Small intestine (tissue), 7 donors: ENCODE measurements at regions not wholly inside any gene's neighbourhood (a gene's known extent, or its start where the extent isn't known, plus 50 kb on each side); places are given as distances from the start of the nearest gene placed in this dataset.

Experiments used
- DNase-seq, 2 donors: peaks; one replicate each; pipeline versions ENCODE4 v3.0.0 to v3.0.0-alpha.2; 2013
- FAIRE-seq: peaks from 2 replicates; lab custom pipeline; 2012; peaks lifted over from hg19 to GRCh38; lab: Jason Lieb, UNC
- H3K27ac ChIP-seq, 3 donors: one replicate each; pipeline ENCODE4 v1.5.1; 2013; ENCODE audit warnings: low read length in 2 of 3, mild to moderate bottlenecking in 2 of 3, control low read depth in 1 of 3, inconsistent platforms in 1 of 3, low read depth in 1 of 3, moderate library complexity in 1 of 3
- H3K27me3 ChIP-seq, 3 donors: one replicate each; pipeline ENCODE4 v1.6.1; 2013; ENCODE audit warnings: low read length in 3 of 3, inconsistent platforms in 1 of 3; ENCODE audit not compliant: control insufficient read depth in 3 of 3, insufficient read depth in 3 of 3
- H3K36me3 ChIP-seq, 3 donors: one replicate each; pipeline ENCODE4 v1.6.1; 2013; ENCODE audit warnings: low read length in 3 of 3, inconsistent platforms in 1 of 3, low read depth in 1 of 3, mild to moderate bottlenecking in 1 of 3, moderate library complexity in 1 of 3; ENCODE audit not compliant: control insufficient read depth in 3 of 3, insufficient read depth in 2 of 3
- H3K4me1 ChIP-seq, 3 donors: one replicate each; pipeline ENCODE4 v1.6.1; 2013; ENCODE audit warnings: low read length in 2 of 3, inconsistent platforms in 1 of 3, low read depth in 1 of 3, mild to moderate bottlenecking in 1 of 3, moderate library complexity in 1 of 3; ENCODE audit not compliant: control insufficient read depth in 3 of 3, insufficient read depth in 2 of 3
- H3K4me3 ChIP-seq, 3 donors: one replicate each; pipeline ENCODE4 v1.5.1; 2013; ENCODE audit warnings: low read length in 3 of 3, control low read depth in 1 of 3, inconsistent platforms in 1 of 3, low read depth in 1 of 3, mild to moderate bottlenecking in 1 of 3, moderate library complexity in 1 of 3
- H3K9me3 ChIP-seq, 2 donors: one replicate each; pipeline ENCODE4 v1.6.1; 2013; ENCODE audit warnings: low read depth in 1 of 2, low read length in 1 of 2; ENCODE audit not compliant: control insufficient read depth in 2 of 2, insufficient read depth in 1 of 2
- WGBS, 3 donors: extraction: QIAGEN DNeasy Blood & Tissue Kit; methylation state at CpG; one replicate each; pipeline ENCODE4 v1.1.7; 2013; 5-methylcytosine and 5-hydroxymethylcytosine counted together
- donor health status: healthy with polysubstance abuse.
- donor health status: control.
- donor health status: control.
- donor health status: Bipolar disorder and iron deficiency.
- donor health status: healthy.

DNA sequence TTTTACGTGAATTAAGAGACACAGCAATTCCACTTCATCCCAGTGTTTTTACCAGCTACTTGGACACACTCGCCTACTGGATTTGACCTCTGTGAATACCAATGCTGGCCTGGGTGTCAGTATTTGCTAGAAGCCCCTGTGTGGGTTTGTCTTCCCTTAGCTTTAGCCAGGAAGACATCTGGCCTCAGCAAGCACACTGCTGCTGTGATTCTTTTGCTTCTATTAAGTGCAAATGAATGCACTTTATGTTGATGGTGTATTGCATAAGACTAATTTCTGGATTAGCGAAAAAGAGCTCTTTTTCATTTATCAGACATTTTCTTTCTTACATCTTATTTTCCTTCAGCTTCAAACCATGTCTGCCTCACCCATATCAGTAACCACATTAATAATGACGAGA lies 140.0 kb downstream of the CHRM3 start:
- Histone ChIP-seq H3K36me3 (no peaks in the 10 kb centered on the region), H3K27me3 (no peaks in the 10 kb centered on the region), H3K4me3 (no peak overlapping the region), H3K4me1 (no peaks in the 10 kb centered on the region), H3K9me3 (no peaks in the 10 kb centered on the region), H3K27ac (no peak overlapping the region)
- no peak for FAIRE-seq
- WGBS, 3 donors: 86 to 93% (median 86%) methylated on average over 4 of the region's 4 CpGs
- DNase-seq: no peak

- WGBS, 3 donors: 82 to 96% (median 90%) methylated on average over 3 of the region's 3 CpGs
- no peaks in the 10 kb centered on the region for H3K9me3 ChIP-seq
- no peaks in the 10 kb centered on the region for H3K4me1 ChIP-seq
- no peaks in the 10 kb centered on the region for H3K36me3 ChIP-seq
- no peak for DNase-seq
- no peaks in the 10 kb centered on the region for H3K27me3 ChIP-seq
- FAIRE-seq: no peak
- no peak overlapping the region for H3K4me3 ChIP-seq
- H3K27ac ChIP-seq: no peak overlapping the region
These were observed 140.8 kb downstream of the CHRM3 start for GRCh38 chr1:239527051-239527693.

DNA sequence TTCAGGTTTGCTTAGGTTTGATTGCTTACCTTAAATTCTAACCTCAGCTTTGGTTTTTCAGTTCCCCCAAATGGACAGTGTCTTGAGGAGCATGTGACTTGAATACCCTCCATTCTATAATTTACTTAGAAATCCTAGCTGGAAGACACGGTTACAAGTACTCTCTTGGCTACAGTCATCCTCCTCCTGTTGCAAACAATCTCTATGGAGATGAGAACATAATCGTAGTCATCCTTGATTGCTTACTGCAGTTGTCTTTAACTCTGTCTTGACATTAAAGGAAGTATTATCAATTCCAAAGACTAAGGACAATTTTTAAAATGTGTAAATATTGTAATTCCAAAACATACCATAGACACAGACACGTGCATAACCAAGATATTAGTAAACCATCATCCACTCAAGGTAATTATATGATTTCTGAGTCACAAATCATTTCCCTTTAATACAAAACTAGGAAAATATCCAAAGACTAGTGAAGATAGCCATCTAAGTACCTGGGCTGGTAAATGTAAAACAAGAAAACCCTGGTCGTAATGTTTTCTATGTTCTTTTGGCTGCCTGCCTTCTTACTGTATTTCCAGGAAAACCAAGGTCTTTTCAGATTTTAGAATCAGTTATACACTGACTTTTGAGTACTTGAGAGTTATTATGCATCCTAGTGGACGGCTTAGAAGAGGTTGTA lies 149.9 kb downstream of the CHRM3 start:
- H3K4me1 ChIP-seq: no peaks in the 10 kb centered on the region
- H3K4me3 ChIP-seq: no peak overlapping the region
- DNase-seq: no peak
- FAIRE-seq: no peak
- 65 to 83% (median 75%) methylated on average over 5 of the region's 5 CpGs for WGBS, 3 donors
- H3K27ac ChIP-seq: no peak overlapping the region
- no peaks in the 10 kb centered on the region for H3K36me3 ChIP-seq
- H3K27me3 ChIP-seq: no peaks in the 10 kb centered on the region
- no peaks in the 10 kb centered on the region for H3K9me3 ChIP-seq

- Histone ChIP-seq H3K4me3 (no peak overlapping the region), H3K4me1 (no peaks in the 10 kb centered on the region), H3K36me3 (no peaks in the 10 kb centered on the region), H3K27ac (no peak overlapping the region), H3K27me3 (no peaks in the 10 kb centered on the region), H3K9me3 (no peaks in the 10 kb centered on the region)
- no peak for FAIRE-seq
- 47 to 53% (median 50%) methylated on average over 3 of the region's 3 CpGs for WGBS, 3 donors
- peak in 1 of 2 donors; percentile 21 for DNase-seq
These were observed 151.4 kb downstream of the CHRM3 start for GRCh38 chr1:239537795-239538194.

DNA sequence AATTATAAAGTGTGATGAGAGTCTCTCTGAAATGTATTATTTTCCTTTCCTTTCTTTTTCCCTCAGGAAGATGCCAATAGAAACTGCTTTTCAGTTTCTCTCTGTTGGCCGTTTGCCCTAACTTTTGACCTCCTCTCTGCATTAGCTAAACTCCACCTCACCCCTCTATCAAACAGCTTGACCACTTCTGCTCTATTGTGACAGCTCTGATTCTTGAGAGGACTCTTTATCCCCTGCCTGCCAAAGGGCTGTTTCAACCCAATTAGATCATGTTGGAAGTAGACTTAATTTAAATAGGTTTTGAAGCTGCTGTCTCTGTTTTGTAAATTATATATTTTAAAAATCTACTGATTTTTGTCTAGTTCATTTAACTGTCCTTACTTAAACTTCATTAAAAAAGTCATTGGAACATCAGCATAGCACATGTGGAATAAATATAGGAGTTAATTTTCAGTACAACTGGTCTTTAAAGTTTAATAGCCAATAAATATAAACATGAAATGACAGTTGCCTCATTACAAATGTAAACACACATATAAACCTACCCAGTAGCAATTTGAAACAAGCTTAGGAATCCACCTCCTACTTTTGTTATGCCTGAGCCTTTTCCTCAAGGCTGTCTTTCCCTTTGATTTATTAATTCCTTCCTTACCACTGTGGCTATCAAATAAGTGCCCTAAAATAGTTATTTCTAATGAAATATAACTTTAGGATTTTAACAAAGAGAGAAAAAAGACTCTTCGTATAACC lies 152.0 kb downstream of the CHRM3 start:
- WGBS, 3 donors: 48 to 66% (median 59%) methylated on average over 2 of the region's 2 CpGs
- Histone ChIP-seq H3K27ac (no peak overlapping the region), H3K9me3 (no peaks in the 10 kb centered on the region), H3K27me3 (no peaks in the 10 kb centered on the region), H3K4me1 (no peaks in the 10 kb centered on the region), H3K36me3 (no peaks in the 10 kb centered on the region), H3K4me3 (no peak overlapping the region)
- DNase-seq: no peak
- FAIRE-seq: no peak

DNA sequence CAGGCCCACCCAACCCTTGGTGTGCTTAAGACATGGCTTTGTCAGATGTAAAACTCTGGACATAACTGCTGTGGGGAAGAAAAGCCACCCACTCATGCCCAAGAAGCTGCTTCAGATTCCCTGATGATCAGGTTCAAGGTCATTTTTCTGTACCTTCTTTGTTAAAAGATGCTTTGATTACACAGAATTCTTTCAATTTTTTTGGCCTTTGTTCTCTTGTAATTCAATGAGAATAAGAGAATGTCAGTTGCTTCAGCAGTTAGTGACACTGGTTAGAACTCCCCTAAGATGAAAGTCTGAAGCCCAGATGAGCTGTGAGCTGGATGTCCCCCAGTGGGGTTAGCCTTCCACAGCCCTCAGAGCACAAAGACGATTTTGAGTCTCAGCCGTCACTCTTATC lies 152.7 kb downstream of the CHRM3 start:
- DNase-seq: no peak
- H3K4me1 ChIP-seq: no peaks in the 10 kb centered on the region
- no peaks in the 10 kb centered on the region for H3K9me3 ChIP-seq
- no peaks in the 10 kb centered on the region for H3K27me3 ChIP-seq
- no peaks in the 10 kb centered on the region for H3K36me3 ChIP-seq
- no peak overlapping the region for H3K27ac ChIP-seq
- FAIRE-seq: no peak
- no peak overlapping the region for H3K4me3 ChIP-seq
- 83 to 93% (median 84%) methylated on average over 2 of the region's 2 CpGs for WGBS, 3 donors

GRCh38 chr1:239539812-239540211 lies 153.4 kb downstream of the CHRM3 start:
- FAIRE-seq: no peak
- no peaks in the 10 kb centered on the region for H3K27me3 ChIP-seq
- no peaks in the 10 kb centered on the region for H3K4me1 ChIP-seq
- DNase-seq: no peak
- no peak overlapping the region for H3K4me3 ChIP-seq
- no peaks in the 10 kb centered on the region for H3K9me3 ChIP-seq
- 78 to 89% (median 81%) methylated on average over 4 of the region's 4 CpGs for WGBS, 3 donors
- H3K27ac ChIP-seq: no peak overlapping the region
- no peaks in the 10 kb centered on the region for H3K36me3 ChIP-seq

- Histone ChIP-seq H3K36me3 (no peaks in the 10 kb centered on the region), H3K9me3 (peaks cover 0 to 6% of the 10 kb centered on the region in 2 donors), H3K4me1 (no peaks in the 10 kb centered on the region), H3K27me3 (no peaks in the 10 kb centered on the region), H3K27ac (no peak overlapping the region), H3K4me3 (no peak overlapping the region)
- WGBS, 3 donors: 85 to 96% (median 93%) methylated on average over 2 of the region's 2 CpGs
- no peak for FAIRE-seq
- DNase-seq: no peak
These were observed 157.5 kb downstream of the CHRM3 start for GRCh38 chr1:239543873-239544272.
